MM.1S (cell line): ENCODE measurements at regions not wholly inside any gene's neighbourhood (a gene's known extent, or its start where the extent isn't known, plus 50 kb on each side); places are given as distances from the start of the nearest gene placed in this dataset.

Experiments
- DNase-seq: peaks from one replicate; pipeline ENCODE4 v3.0.0-alpha.2; 2015
- H2AFZ ChIP-seq: fragments of 300-600 bp; sonication (generic); 2 replicates; pipeline ENCODE4 v1.6.0; 2016; ENCODE audit warnings: antibody characterized with exemption, low read length
- H3F3A ChIP-seq: fragments of 300-600 bp; sonication (generic); 2 replicates; pipeline ENCODE4 v1.6.1; 2016; ENCODE audit warnings: mild to moderate bottlenecking, antibody characterized with exemption, low read length, moderate library complexity, mixed read lengths; ENCODE audit not compliant: insufficient read depth
- H3K27ac ChIP-seq: fragments of 300-600 bp; sonication (generic); 2 replicates; pipeline ENCODE4 v1.5.1; 2016; ENCODE audit warnings: mild to moderate bottlenecking, low read length
- H3K27me3 ChIP-seq: fragments of 300-600 bp; sonication (generic); replicated peaks from 2 replicates; pipeline ENCODE4 v1.6.0; 2016; ENCODE audit warnings: low read length; ENCODE audit not compliant: insufficient read depth
- H3K36me3 ChIP-seq: fragments of 300-600 bp; sonication (generic); replicated peaks from 2 replicates; pipeline ENCODE4 v1.6.1; 2016; ENCODE audit warnings: mild to moderate bottlenecking, low read length, mixed read lengths; ENCODE audit not compliant: insufficient read depth
- H3K4me1 ChIP-seq: fragments of 300-600 bp; sonication (generic); 2 replicates; pipeline ENCODE4 v1.6.1; 2016; ENCODE audit warnings: low read length, mixed read lengths
- H3K4me2 ChIP-seq: fragments of 300-600 bp; sonication (generic); 2 replicates; pipeline ENCODE4 v1.6.0; 2016; ENCODE audit warnings: low read depth, low read length
- H3K4me3 ChIP-seq: fragments of 300-600 bp; sonication (generic); 2 replicates; pipeline ENCODE4 v1.5.1; 2016; ENCODE audit warnings: low read length, mixed read lengths
- H3K79me2 ChIP-seq: fragments of 300-600 bp; sonication (generic); 2 replicates; pipeline ENCODE4 v1.6.1; 2016; ENCODE audit warnings: mixed run types, low read length, mixed read lengths
- H3K9ac ChIP-seq: fragments of 300-600 bp; sonication (generic); 2 replicates; pipeline ENCODE4 v1.6.1; 2016; ENCODE audit warnings: low read length, mixed read lengths
- H3K9me2 ChIP-seq: fragments of 300-600 bp; sonication (generic); replicated peaks from 2 replicates; pipeline ENCODE4 v1.6.1; 2016; ENCODE audit warnings: mild to moderate bottlenecking, low read length, mixed read lengths; ENCODE audit not compliant: insufficient read depth
- H3K9me3 ChIP-seq: fragments of 300-600 bp; sonication (generic); replicated peaks from 2 replicates; pipeline ENCODE4 v1.6.1; 2016; ENCODE audit warnings: mild to moderate bottlenecking, low read length, mixed read lengths; ENCODE audit not compliant: insufficient read depth
- H4K20me1 ChIP-seq: fragments of 300-600 bp; sonication (generic); 2 replicates; pipeline ENCODE4 v1.6.1; 2016; ENCODE audit warnings: mild to moderate bottlenecking, low read length, moderate library complexity, mixed read lengths; ENCODE audit not compliant: insufficient read depth
- CTCF ChIP-seq: fragments of 300-600 bp; sonication (generic); IDR thresholded peaks from 2 replicates; pipeline ENCODE4 v1.5.1; 2016; ENCODE audit warnings: antibody characterized with exemption, low read length, mixed read lengths
- EZH2 ChIP-seq: fragments of 300-600 bp; sonication (generic); optimal IDR thresholded peaks from 2 replicates; pipeline ENCODE3; 2017; ENCODE audit warnings: low read depth, mild to moderate bottlenecking, antibody characterized with exemption, low read length, mixed read lengths
- EZH2phosphoT487 ChIP-seq: fragments of 300-600 bp; sonication (generic); IDR thresholded peaks from 2 replicates; pipeline ENCODE4 v1.6.1; 2018; ENCODE audit warnings: antibody characterized with exemption, low read length

GRCh38 chrX:99913611-99914010, 496.5 kb downstream of the PCDH19 start:
- Histone ChIP-seq H3K9ac (no peak overlapping the region), H3K4me2 (no peak overlapping the region), H4K20me1 (no peaks in the 10 kb centered on the region), H2AFZ (no peak overlapping the region), H3K27me3 (no peaks in the 10 kb centered on the region), H3K4me3 (no peak overlapping the region), H3K9me3 (no peaks in the 10 kb centered on the region), H3K79me2 (no peaks in the 10 kb centered on the region), H3K9me2 (no peaks in the 10 kb centered on the region), H3K27ac (no peak overlapping the region), H3K36me3 (no peaks in the 10 kb centered on the region), H3F3A (no peaks in the 10 kb centered on the region), H3K4me1 (no peaks in the 10 kb centered on the region)
- no peak for TF ChIP-seq EZH2
- TF ChIP-seq EZH2phosphoT487: no peak
- TF ChIP-seq CTCF: no peak
- DNase-seq: no peak

- no peak overlapping the region for H2AFZ ChIP-seq
- H3F3A ChIP-seq: no peaks in the 10 kb centered on the region
- H3K4me2 ChIP-seq: no peak overlapping the region
- no peaks in the 10 kb centered on the region for H3K9me3 ChIP-seq
- no peaks in the 10 kb centered on the region for H3K4me1 ChIP-seq
- H3K79me2 ChIP-seq: no peaks in the 10 kb centered on the region
- TF ChIP-seq EZH2 (no peak), CTCF (no peak), EZH2phosphoT487 (no peak)
- no peak overlapping the region for H3K4me3 ChIP-seq
- H3K9ac ChIP-seq: no peak overlapping the region
- no peaks in the 10 kb centered on the region for H4K20me1 ChIP-seq
- H3K27me3 ChIP-seq: no peaks in the 10 kb centered on the region
- DNase-seq: no peak
- no peaks in the 10 kb centered on the region for H3K36me3 ChIP-seq
- H3K9me2 ChIP-seq: no peaks in the 10 kb centered on the region
- H3K27ac ChIP-seq: no peak overlapping the region
Measured at GRCh38 chrX:99909946-99910345, 500.1 kb downstream of the PCDH19 start.

- H3K4me3 ChIP-seq: no peak overlapping the region
- H3K9ac ChIP-seq: no peak overlapping the region
- H3K79me2 ChIP-seq: no peaks in the 10 kb centered on the region
- no peak overlapping the region for H3K4me2 ChIP-seq
- H3K9me3 ChIP-seq: no peaks in the 10 kb centered on the region
- TF ChIP-seq CTCF (no peak), EZH2 (no peak), EZH2phosphoT487 (no peak)
- H2AFZ ChIP-seq: no peak overlapping the region
- H3K4me1 ChIP-seq: no peaks in the 10 kb centered on the region
- H3K27ac ChIP-seq: no peak overlapping the region
- DNase-seq: no peak
- H3K36me3 ChIP-seq: no peaks in the 10 kb centered on the region
- H3K27me3 ChIP-seq: no peaks in the 10 kb centered on the region
- no peaks in the 10 kb centered on the region for H4K20me1 ChIP-seq
- no peaks in the 10 kb centered on the region for H3F3A ChIP-seq
- no peaks in the 10 kb centered on the region for H3K9me2 ChIP-seq
Measured at GRCh38 chrX:99901091-99901490, 509.0 kb downstream of the PCDH19 start.
